Astrocyte (in vitro differentiated cells and primary cell): ENCODE measurements at regions not wholly inside any gene's neighbourhood (a gene's known extent, or its start where the extent isn't known, plus 50 kb on each side); places are given as distances from the start of the nearest gene placed in this dataset.

Source experiments
- CTCF ChIP-seq: IDR thresholded peaks from 2 replicates; pipeline ENCODE4 v1.5.1; 2011; ENCODE audit warnings: low read depth, mild to moderate bottlenecking, inconsistent platforms, low read length, moderate library complexity; ENCODE audit not compliant: insufficient read depth
- EZH2 ChIP-seq: IDR thresholded peaks from 2 replicates; pipeline ENCODE4 v1.6.1; 2012; ENCODE audit warnings: mild to moderate bottlenecking, low read length, inconsistent platforms; ENCODE audit not compliant: insufficient read depth

GRCh38 chr20:24773168-24773567, 175.9 kb upstream of the CST7 start:
- TF ChIP-seq EZH2 (no peak), CTCF (no peak)
